Ishikawa (cell line): ENCODE measurements at regions not wholly inside any gene's neighbourhood (a gene's known extent, or its start where the extent isn't known, plus 50 kb on each side); places are given as distances from the start of the nearest gene placed in this dataset.

ENCODE experiments used
- CEBPB ChIP-seq: IDR thresholded peaks from 2 replicates; pipeline ENCODE4 v1.6.1; 2012
- CREB1 ChIP-seq: IDR thresholded peaks from 2 replicates; pipeline ENCODE4 v1.6.1; 2012; ENCODE audit warnings: low read depth
- EP300 ChIP-seq: IDR thresholded peaks from 2 replicates; pipeline ENCODE4 v1.6.1; 2012; ENCODE audit warnings: borderline replicate concordance
- FOXM1 ChIP-seq: IDR thresholded peaks from 2 replicates; pipeline ENCODE4 v1.6.1; 2012; ENCODE audit warnings: low read depth, borderline replicate concordance
- MAX ChIP-seq: IDR thresholded peaks from 2 replicates; pipeline ENCODE4 v1.6.1; 2012
- NFIC ChIP-seq: IDR thresholded peaks from 2 replicates; pipeline ENCODE4 v1.6.1; 2012
- RAD21 ChIP-seq: IDR thresholded peaks from 2 replicates; pipeline ENCODE4 v1.6.1; 2012; ENCODE audit warnings: low read depth
- REST ChIP-seq: IDR thresholded peaks from 2 replicates; pipeline ENCODE4 v1.6.1; 2012; ENCODE audit warnings: low read depth, mild to moderate bottlenecking
- TAF1 ChIP-seq: IDR thresholded peaks from 2 replicates; pipeline ENCODE4 v1.6.1; 2012; ENCODE audit warnings: low read depth, mild to moderate bottlenecking
- TEAD4 ChIP-seq: IDR thresholded peaks from 2 replicates; pipeline ENCODE4 v1.6.1; 2012
- USF1 ChIP-seq: IDR thresholded peaks from 2 replicates; pipeline ENCODE4 v1.6.1; 2012

GRCh38 chr11:127362754-127363308 lies 362.3 kb upstream of the KIRREL3 start:
- TF ChIP-seq MAX: no peak
- no peak for TF ChIP-seq EP300
- TF ChIP-seq FOXM1: no peak
- no peak for TF ChIP-seq RAD21
- no peak for TF ChIP-seq CEBPB
- TF ChIP-seq REST: no peak
- TF ChIP-seq NFIC: no peak
- no peak for TF ChIP-seq TAF1
- no peak for TF ChIP-seq TEAD4
- no peak for TF ChIP-seq USF1
- no peak for TF ChIP-seq CREB1
